ENCODE measurements at regions not wholly inside any gene's neighbourhood (a gene's known extent, or its start where the extent isn't known, plus 50 kb on each side); places are given as distances from the start of the nearest gene placed in this dataset.

DNA sequence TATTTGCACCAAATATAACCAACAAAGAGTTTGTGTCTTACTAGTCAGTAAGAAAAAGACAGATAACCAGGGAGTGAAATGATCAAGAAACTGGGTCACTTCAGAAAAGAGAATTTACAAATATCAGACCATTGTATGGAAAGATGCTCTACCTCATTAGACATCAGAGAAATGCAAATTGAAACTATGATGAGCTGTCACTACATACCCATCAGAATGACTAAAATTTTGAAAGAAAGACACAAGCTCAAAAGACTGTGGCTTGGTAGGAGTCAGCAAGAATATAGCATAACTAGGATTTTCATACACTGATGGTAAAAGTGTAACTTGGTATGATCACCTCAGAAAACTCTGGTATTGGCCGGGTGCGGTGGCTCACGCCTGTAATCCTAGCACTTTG, 247.2 kb downstream of the BMP4 start:
- TF ChIP-seq, protein P1, sequence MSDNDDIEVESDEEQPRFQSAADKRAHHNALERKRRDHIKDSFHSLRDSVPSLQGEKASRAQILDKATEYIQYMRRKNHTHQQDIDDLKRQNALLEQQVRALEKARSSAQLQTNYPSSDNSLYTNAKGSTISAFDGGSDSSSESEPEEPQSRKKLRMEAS (IDR thresholded peaks at IDR 0.05; ENCODE audit: low read depth) = no peak
- no peak for TF ChIP-seq CHD2 (IDR thresholded peaks at IDR 0.05; ENCODE audit: low read length, partially characterized antibody)
- TF ChIP-seq, protein P2, sequence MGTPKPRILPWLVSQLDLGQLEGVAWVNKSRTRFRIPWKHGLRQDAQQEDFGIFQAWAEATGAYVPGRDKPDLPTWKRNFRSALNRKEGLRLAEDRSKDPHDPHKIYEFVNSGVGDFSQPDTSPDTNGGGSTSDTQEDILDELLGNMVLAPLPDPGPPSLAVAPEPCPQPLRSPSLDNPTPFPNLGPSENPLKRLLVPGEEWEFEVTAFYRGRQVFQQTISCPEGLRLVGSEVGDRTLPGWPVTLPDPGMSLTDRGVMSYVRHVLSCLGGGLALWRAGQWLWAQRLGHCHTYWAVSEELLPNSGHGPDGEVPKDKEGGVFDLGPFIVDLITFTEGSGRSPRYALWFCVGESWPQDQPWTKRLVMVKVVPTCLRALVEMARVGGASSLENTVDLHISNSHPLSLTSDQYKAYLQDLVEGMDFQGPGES (IDR thresholded peaks at IDR 0.05; ENCODE audit: low read depth, low read length) = no peak
- no peak for TF ChIP-seq TCF12 (IDR thresholded peaks at IDR 0.05)
- TF ChIP-seq RCOR1 (IDR thresholded peaks at IDR 0.05; ENCODE audit: low read length) = no peak
- no peak for TF ChIP-seq NFIC (IDR thresholded peaks at IDR 0.05; ENCODE audit: borderline replicate concordance)
- TF ChIP-seq, protein P3, sequence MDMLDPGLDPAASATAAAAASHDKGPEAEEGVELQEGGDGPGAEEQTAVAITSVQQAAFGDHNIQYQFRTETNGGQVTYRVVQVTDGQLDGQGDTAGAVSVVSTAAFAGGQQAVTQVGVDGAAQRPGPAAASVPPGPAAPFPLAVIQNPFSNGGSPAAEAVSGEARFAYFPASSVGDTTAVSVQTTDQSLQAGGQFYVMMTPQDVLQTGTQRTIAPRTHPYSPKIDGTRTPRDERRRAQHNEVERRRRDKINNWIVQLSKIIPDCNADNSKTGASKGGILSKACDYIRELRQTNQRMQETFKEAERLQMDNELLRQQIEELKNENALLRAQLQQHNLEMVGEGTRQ (IDR thresholded peaks at IDR 0.05; ENCODE audit: borderline replicate concordance, low read depth, low read length) = no peak
- no peak for TF ChIP-seq RAD21 (IDR thresholded peaks at IDR 0.05; ENCODE audit: low read length)
- no peak for TF ChIP-seq ELF1 (IDR thresholded peaks at IDR 0.05)
- TF ChIP-seq, protein P4, sequence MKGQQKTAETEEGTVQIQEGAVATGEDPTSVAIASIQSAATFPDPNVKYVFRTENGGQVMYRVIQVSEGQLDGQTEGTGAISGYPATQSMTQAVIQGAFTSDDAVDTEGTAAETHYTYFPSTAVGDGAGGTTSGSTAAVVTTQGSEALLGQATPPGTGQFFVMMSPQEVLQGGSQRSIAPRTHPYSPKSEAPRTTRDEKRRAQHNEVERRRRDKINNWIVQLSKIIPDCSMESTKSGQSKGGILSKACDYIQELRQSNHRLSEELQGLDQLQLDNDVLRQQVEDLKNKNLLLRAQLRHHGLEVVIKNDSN (IDR thresholded peaks at IDR 0.05; ENCODE audit: borderline replicate concordance, low read depth) = no peak
- no peak for TF ChIP-seq NRF1 (IDR thresholded peaks at IDR 0.05; ENCODE audit: low read depth, low read length)
- TF ChIP-seq, protein P5, sequence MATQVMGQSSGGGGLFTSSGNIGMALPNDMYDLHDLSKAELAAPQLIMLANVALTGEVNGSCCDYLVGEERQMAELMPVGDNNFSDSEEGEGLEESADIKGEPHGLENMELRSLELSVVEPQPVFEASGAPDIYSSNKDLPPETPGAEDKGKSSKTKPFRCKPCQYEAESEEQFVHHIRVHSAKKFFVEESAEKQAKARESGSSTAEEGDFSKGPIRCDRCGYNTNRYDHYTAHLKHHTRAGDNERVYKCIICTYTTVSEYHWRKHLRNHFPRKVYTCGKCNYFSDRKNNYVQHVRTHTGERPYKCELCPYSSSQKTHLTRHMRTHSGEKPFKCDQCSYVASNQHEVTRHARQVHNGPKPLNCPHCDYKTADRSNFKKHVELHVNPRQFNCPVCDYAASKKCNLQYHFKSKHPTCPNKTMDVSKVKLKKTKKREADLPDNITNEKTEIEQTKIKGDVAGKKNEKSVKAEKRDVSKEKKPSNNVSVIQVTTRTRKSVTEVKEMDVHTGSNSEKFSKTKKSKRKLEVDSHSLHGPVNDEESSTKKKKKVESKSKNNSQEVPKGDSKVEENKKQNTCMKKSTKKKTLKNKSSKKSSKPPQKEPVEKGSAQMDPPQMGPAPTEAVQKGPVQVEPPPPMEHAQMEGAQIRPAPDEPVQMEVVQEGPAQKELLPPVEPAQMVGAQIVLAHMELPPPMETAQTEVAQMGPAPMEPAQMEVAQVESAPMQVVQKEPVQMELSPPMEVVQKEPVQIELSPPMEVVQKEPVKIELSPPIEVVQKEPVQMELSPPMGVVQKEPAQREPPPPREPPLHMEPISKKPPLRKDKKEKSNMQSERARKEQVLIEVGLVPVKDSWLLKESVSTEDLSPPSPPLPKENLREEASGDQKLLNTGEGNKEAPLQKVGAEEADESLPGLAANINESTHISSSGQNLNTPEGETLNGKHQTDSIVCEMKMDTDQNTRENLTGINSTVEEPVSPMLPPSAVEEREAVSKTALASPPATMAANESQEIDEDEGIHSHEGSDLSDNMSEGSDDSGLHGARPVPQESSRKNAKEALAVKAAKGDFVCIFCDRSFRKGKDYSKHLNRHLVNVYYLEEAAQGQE (IDR thresholded peaks at IDR 0.05; ENCODE audit: low read depth, low read length) = no peak
- TF ChIP-seq, protein P6, sequence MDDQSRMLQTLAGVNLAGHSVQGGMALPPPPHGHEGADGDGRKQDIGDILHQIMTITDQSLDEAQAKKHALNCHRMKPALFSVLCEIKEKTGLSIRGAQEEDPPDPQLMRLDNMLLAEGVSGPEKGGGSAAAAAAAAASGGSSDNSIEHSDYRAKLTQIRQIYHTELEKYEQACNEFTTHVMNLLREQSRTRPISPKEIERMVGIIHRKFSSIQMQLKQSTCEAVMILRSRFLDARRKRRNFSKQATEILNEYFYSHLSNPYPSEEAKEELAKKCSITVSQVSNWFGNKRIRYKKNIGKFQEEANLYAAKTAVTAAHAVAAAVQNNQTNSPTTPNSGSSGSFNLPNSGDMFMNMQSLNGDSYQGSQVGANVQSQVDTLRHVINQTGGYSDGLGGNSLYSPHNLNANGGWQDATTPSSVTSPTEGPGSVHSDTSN (IDR thresholded peaks at IDR 0.05) = no peak
- no peak for TF ChIP-seq YY1 (IDR thresholded peaks at IDR 0.05; ENCODE audit: low read depth)
- TF ChIP-seq, protein P7, sequence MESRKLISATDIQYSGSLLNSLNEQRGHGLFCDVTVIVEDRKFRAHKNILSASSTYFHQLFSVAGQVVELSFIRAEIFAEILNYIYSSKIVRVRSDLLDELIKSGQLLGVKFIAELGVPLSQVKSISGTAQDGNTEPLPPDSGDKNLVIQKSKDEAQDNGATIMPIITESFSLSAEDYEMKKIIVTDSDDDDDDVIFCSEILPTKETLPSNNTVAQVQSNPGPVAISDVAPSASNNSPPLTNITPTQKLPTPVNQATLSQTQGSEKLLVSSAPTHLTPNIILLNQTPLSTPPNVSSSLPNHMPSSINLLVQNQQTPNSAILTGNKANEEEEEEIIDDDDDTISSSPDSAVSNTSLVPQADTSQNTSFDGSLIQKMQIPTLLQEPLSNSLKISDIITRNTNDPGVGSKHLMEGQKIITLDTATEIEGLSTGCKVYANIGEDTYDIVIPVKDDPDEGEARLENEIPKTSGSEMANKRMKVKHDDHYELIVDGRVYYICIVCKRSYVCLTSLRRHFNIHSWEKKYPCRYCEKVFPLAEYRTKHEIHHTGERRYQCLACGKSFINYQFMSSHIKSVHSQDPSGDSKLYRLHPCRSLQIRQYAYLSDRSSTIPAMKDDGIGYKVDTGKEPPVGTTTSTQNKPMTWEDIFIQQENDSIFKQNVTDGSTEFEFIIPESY (IDR thresholded peaks at IDR 0.05; ENCODE audit: borderline replicate concordance, low read depth) = no peak
- no peak for TF ChIP-seq MEF2A (IDR thresholded peaks at IDR 0.05; ENCODE audit: borderline replicate concordance, low read depth)
- no peak for TF ChIP-seq TEAD4 (IDR thresholded peaks at IDR 0.05; ENCODE audit: borderline replicate concordance, insufficient read depth)
- H3K27me3 ChIP-seq (ENCODE audit: insufficient read depth) = 0 out of 2 replicates have a peak, but pooled peaks cover 7% of the 10 kb centered on the region
- H3K36me3 ChIP-seq (replicated peaks in 1 of 2; ENCODE audit: control insufficient read depth in 1 of 2, insufficient read depth in 2 of 2, low read length in 1 of 2) = no peaks in the 10 kb centered on the region
- H2AFZ ChIP-seq (ENCODE audit: low read depth) = no peak overlapping the region
- H3K4me3 ChIP-seq (ENCODE audit: low read depth in 2 of 2, low read length in 1 of 2) = no peak overlapping the region
- H3K9me3 ChIP-seq = no peaks in the 10 kb centered on the region
- no peaks in the 10 kb centered on the region for H3K79me2 ChIP-seq (ENCODE audit: insufficient read depth)
- WGBS (ENCODE audit: low lambda C conversion rate) = 32% methylated on average over 3 of the region's 3 CpGs
- H3K4me2 ChIP-seq = no peak overlapping the region
- ChIA-PET POLR2A (no interaction called here), CTCF (no interaction called here)
- H3K9ac ChIP-seq = no peak overlapping the region
- no peaks in the 10 kb centered on the region for H4K20me1 ChIP-seq (ENCODE audit: insufficient read depth)
- H3K27ac ChIP-seq (ENCODE audit: low read depth in 2 of 2, low read length in 1 of 2) = no peak overlapping the region
- no peak for DNase-seq
- H3F3A ChIP-seq (replicated peaks; ENCODE audit: insufficient read depth) = no peaks in the 10 kb centered on the region
- H3K4me1 ChIP-seq (ENCODE audit: control insufficient read depth in 1 of 2, insufficient read depth in 2 of 2, low read depth in 1 of 2, low read length in 1 of 2) = no peaks in the 10 kb centered on the region
- H3K9me2 ChIP-seq = no peaks in the 10 kb centered on the region
